Choroid plexus epithelial cell (primary cell): ENCODE measurements at regions not wholly inside any gene's neighbourhood (a gene's known extent, or its start where the extent isn't known, plus 50 kb on each side); places are given as distances from the start of the nearest gene placed in this dataset.

Experiments
- DNase-seq: peaks from one replicate; pipeline ENCODE4 v3.0.0-alpha.2; 2010; ENCODE audit warnings: low read depth
- H3K4me3 ChIP-seq: 2 replicates; pipeline ENCODE4 v1.5.1; 2011; ENCODE audit warnings: low read depth, mild to moderate bottlenecking, control low read depth, low read length, moderate library complexity
- TF ChIP-seq, protein P1 (sequence below): conservative IDR thresholded peaks from 2 replicates; pipeline ENCODE4 v1.5.1; 2011; ENCODE audit warnings: low read depth, mild to moderate bottlenecking, control low read depth, inconsistent platforms, low read length, moderate library complexity

DNA sequence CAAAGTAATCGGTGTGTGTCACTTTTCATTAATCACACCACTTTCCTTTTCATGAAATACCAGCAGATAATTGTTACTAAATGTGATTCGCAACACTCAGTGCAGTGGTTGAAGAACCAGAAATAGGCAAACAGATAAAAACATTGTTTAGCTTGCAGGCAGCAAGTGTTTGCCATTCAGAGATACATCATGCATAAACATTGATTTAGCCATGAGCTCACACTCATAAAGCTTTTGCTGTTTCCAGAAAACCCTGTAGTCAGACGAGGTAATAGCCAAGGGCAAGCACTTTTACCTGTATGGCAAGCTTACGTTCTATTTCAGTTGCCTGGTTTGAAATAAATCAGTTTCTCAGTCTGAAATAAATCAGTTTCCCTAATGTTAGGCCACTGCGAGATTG, 542.0 kb upstream of the TENM3 start:
- no peak overlapping the region for H3K4me3 ChIP-seq
- TF ChIP-seq, protein P1, sequence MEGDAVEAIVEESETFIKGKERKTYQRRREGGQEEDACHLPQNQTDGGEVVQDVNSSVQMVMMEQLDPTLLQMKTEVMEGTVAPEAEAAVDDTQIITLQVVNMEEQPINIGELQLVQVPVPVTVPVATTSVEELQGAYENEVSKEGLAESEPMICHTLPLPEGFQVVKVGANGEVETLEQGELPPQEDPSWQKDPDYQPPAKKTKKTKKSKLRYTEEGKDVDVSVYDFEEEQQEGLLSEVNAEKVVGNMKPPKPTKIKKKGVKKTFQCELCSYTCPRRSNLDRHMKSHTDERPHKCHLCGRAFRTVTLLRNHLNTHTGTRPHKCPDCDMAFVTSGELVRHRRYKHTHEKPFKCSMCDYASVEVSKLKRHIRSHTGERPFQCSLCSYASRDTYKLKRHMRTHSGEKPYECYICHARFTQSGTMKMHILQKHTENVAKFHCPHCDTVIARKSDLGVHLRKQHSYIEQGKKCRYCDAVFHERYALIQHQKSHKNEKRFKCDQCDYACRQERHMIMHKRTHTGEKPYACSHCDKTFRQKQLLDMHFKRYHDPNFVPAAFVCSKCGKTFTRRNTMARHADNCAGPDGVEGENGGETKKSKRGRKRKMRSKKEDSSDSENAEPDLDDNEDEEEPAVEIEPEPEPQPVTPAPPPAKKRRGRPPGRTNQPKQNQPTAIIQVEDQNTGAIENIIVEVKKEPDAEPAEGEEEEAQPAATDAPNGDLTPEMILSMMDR = no peak
- no peak for DNase-seq

DNA sequence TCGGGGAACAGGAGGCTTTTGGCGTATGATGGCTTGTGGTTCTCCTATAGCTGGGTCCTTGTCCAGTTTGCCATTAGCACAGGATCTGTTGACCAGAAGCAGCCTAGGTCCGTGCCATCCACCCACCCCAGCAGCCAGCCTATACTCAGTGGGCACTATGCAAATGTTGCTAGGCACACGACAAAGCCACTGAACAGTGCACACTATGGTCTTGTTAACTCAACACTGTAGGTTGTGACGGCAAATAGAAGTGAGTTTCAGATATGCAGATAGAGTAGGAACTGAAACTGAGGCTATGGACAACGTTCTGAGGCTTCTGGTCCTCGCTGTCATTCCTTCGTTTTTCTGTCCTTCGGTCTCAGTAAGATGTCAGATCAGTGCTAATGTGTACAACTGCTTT, 541.3 kb upstream of the TENM3 start:
- H3K4me3 ChIP-seq = no peak overlapping the region
- TF ChIP-seq, protein P1 = no peak
- DNase-seq = no peak

DNA sequence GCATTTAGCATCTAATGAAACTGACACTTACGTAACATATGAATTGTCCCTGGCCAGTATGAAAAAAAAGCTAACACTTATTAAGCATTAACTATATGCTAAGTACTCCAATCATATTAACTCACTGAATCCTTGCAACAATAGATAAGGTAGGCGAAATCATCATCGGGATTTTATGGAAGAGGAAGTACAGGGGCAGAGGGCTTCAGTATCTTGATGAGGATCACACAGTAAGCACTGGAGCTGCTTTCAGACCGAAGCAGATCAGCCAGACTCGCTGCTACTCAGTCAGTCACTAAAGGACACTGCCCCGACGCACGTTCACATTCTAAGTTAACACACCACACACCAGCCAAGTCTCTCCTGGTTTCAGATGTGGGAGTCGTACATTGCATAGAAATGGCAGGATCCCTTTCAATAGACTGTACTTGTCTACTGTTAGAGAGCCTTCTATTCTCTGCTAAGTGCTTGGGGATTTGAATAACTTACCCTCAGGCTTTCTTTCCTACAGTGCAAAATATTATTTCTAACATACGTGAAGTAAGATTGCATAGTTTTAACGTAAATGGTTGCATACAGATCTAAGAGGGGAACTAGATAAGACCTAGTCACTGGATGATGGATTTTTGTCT, 540.2 kb upstream of the TENM3 start:
- TF ChIP-seq, protein P1 = no peak
- DNase-seq = no peak
- H3K4me3 ChIP-seq = no peak overlapping the region

DNA sequence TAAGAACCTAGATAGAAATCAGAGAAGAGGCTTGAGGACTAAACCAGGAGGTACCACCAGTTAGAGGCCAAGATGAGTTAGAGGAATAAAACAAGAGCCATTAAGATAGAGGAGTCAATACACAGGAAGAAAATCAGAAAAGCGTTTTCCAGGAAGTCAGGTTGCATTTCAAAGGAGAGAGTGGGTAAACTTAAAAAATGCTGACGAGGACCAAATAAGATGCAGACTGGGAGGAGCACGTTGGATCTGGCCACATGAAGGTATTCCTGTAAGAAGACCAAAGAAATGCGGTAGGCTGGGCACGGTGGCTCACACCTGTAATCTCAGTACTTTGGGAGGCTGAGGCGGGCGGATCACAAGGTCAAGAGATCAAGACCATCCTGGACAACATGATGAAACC, 533.1 kb upstream of the TENM3 start:
- DNase-seq = no peak
- TF ChIP-seq, protein P1 = no peak
- H3K4me3 ChIP-seq = no peak overlapping the region

DNA sequence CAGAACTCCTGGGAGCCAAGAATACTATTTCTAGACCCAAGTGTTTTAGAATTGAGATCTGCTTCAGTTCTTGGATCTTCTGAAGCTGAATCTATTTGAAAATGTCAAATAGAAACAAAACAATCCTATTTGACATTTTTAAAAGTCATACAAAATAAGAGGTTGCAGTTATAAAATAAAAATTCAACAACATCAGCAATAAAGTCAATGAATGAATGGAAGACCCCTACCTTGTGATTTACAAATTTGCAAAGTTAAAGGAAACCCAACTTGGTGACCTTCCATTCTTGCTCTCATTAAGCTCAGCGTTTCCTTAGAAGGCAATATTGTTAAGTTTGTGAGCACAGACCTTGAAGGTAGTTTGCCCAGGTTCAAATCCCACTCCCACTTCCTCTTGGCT, 531.8 kb upstream of the TENM3 start:
- TF ChIP-seq, protein P1 = no peak
- DNase-seq = no peak
- H3K4me3 ChIP-seq = no peak overlapping the region

DNA sequence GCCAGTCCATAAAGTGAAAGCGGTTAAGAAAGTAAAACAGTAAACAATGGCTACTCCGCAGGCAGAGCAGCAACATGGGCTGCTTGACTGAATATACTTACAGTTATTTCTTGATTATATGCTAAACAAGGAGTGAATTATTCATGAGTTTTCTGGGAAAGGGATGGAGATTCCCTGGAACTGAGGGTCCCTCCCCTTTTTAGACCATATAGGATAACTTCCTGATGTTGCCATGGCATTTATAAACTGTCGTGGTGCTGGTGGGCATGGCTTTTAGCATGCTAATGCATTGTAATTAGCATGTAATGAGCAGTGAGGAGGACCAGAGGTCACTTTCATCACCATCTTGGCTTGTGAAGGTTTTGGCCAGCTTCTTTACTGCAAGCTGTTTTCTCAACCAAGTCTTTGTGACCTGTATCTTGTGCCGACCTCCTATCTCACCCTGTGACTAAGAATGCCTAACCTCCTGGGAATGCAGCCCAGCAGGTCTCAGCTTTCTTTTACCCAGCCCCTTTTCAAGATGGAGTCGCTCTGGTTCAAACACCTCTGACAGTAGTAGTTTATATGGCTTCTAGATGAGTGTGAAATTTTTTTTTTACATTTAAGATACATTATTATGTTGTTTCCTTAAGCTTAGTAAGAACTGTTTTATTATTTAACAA, 514.8 kb upstream of the TENM3 start:
- DNase-seq = peak; percentile 12
- no peak overlapping the region for H3K4me3 ChIP-seq
- TF ChIP-seq, protein P1 = no peak

DNA sequence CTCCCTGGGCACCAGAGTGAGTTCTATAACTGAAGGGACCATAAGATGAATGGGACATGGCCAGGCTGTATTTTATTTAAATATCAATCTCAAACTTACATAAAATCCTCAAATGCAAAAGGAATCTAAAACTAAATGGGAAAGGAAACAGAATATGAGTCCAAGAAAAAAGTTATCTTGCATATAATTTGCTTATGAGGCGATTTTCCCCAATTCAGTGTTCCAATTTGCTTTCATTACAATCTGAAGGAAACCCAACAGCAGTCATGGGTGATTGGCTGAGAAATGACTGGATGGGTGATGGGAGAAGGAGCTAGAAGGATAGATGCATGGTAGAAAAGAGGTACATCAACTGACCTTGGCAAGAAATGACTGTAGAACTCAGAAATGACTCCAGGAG, 511.3 kb upstream of the TENM3 start:
- DNase-seq = no peak
- TF ChIP-seq, protein P1 = no peak
- no peak overlapping the region for H3K4me3 ChIP-seq
